ENCODE measurements at regions not wholly inside any gene's neighbourhood (a gene's known extent, or its start where the extent isn't known, plus 50 kb on each side); places are given as distances from the start of the nearest gene placed in this dataset.
"Not testable (repeated sequence)": the region's sequence is repeated elsewhere in the genome, so short reads cannot be mapped to it uniquely, and the experiment has no call there.

DNA sequence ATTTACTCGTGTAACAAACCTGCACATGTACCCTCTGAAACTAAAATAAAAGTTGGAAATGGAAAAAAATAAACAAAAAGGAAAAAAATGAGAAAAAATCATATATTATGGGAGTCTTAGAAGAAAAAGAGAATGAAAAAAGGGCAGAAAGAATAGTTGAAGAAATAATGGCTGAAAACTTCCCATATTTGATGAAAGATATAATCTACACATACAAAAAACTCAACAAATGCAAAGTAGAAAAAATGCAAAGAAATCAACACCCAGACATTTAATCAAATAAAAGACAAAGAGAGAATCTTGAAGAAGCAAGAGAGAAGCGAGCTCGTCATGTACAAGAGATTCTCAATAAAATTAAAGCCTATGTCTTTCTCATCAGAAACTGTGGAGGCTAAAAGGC, 73.8 kb downstream of the SLC25A46 start:
- H3K27ac ChIP-seq, result no peak overlapping the region
- TF ChIP-seq, protein P1, sequence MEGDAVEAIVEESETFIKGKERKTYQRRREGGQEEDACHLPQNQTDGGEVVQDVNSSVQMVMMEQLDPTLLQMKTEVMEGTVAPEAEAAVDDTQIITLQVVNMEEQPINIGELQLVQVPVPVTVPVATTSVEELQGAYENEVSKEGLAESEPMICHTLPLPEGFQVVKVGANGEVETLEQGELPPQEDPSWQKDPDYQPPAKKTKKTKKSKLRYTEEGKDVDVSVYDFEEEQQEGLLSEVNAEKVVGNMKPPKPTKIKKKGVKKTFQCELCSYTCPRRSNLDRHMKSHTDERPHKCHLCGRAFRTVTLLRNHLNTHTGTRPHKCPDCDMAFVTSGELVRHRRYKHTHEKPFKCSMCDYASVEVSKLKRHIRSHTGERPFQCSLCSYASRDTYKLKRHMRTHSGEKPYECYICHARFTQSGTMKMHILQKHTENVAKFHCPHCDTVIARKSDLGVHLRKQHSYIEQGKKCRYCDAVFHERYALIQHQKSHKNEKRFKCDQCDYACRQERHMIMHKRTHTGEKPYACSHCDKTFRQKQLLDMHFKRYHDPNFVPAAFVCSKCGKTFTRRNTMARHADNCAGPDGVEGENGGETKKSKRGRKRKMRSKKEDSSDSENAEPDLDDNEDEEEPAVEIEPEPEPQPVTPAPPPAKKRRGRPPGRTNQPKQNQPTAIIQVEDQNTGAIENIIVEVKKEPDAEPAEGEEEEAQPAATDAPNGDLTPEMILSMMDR (IDR thresholded peaks at IDR 0.05; ENCODE audit: low read depth, low read length), result no peak
- no peak overlapping the region for H3K4me3 ChIP-seq (ENCODE audit: low read depth, low read length)
- no peaks in the 10 kb centered on the region for H3K27me3 ChIP-seq (ENCODE audit: insufficient read depth, low read depth, severe bottlenecking)
- no peaks in the 10 kb centered on the region for H3K36me3 ChIP-seq
- H3K9me3 ChIP-seq (ENCODE audit: severe bottlenecking), result no peaks in the 10 kb centered on the region
- no peak for DNase-seq

DNA sequence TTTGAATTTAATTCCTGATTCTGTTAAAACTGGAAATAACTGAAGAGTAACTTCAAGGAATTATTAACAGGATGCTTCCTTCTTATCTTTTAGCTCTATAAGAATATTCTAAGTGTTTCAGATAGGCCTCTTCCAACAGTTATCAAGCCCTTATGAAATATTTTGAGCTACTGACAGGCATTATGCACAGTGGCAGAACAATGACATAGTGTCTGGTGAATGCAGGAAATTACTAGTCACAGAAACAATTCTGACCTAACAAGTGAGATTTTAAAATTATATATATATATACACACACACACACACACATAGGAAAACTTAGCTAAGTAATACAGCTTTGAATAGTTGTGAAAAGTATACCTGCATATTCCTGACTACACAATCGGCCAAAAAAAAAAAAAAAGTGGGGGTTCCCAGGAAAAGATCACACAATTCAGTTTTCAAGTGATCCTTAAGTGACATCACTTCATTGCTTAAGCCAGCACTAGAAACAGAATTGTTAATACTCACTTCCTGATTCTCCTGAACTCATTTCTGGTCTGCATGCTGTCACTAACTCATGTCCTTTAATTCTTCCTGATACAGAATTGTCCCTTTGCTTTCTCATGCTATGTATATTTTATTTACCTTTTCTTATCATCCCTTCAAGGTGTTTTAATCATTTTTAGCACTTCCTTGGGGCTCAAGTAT, 77.3 kb downstream of the SLC25A46 start:
- Histone ChIP-seq H3K27me3 (ENCODE audit: insufficient read depth, low read depth, severe bottlenecking) (no peaks in the 10 kb centered on the region), H3K36me3 (no peaks in the 10 kb centered on the region), H3K27ac (no peak overlapping the region), H3K9me3 (ENCODE audit: severe bottlenecking) (no peaks in the 10 kb centered on the region), H3K4me3 (ENCODE audit: low read depth, low read length) (no peak overlapping the region)
- DNase-seq, result no peak
- TF ChIP-seq, protein P1 (IDR thresholded peaks at IDR 0.05; ENCODE audit: low read depth, low read length), result no peak

DNA sequence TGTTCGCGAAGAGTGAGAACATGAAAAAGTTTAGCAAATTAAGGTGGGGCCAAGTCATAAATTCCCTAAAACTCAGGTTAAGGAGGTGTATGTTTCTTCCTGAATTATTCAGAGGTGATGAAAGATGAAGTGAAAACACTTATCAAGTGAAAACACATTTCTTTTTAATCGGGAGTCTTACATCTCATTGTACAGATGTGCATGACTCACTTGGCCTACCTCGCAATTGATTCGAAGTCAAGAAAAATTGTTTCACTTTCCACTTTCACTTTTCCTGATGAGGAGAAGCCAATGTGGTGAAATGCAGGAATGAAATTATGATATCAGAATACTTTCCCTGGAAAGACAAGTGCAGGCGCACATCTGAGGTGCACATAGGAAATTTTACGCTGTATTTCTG, 78.7 kb downstream of the SLC25A46 start:
- no peaks in the 10 kb centered on the region for H3K9me3 ChIP-seq (ENCODE audit: severe bottlenecking)
- H3K27ac ChIP-seq, result no peak overlapping the region
- no peaks in the 10 kb centered on the region for H3K27me3 ChIP-seq (ENCODE audit: insufficient read depth, low read depth, severe bottlenecking)
- H3K36me3 ChIP-seq, result no peaks in the 10 kb centered on the region
- no peak overlapping the region for H3K4me3 ChIP-seq (ENCODE audit: low read depth, low read length)
- no peak for DNase-seq
- TF ChIP-seq, protein P1 (IDR thresholded peaks at IDR 0.05; ENCODE audit: low read depth, low read length), result no peak

DNA sequence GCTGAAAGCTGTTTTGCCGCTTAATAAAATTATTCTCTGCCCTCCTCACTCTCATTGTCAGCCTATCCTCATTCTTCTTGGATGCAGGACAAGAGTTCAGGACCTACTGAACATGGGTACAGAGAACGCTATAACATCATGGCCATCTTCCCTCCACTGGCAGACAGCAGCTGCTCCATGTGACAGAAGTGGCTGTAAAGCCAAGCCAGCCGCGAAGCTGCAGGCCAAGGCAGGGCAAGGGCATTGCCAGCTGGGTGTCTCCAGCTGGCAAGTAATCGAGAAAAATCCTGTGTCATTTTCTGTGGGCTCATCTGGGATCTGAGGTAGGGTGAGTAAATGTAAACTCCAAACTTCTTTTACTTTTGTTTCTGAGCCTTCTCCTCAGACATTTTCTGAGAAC, 84.8 kb downstream of the SLC25A46 start:
- TF ChIP-seq, protein P1 (IDR thresholded peaks at IDR 0.05; ENCODE audit: low read depth, low read length), result no peak
- no peaks in the 10 kb centered on the region for H3K36me3 ChIP-seq
- H3K27me3 ChIP-seq (ENCODE audit: insufficient read depth, low read depth, severe bottlenecking), result no peaks in the 10 kb centered on the region
- no peak overlapping the region for H3K27ac ChIP-seq
- no peak overlapping the region for H3K4me3 ChIP-seq (ENCODE audit: low read depth, low read length)
- DNase-seq, result no peak
- H3K9me3 ChIP-seq (ENCODE audit: severe bottlenecking), result peaks cover 6% of the 10 kb centered on the region

DNA sequence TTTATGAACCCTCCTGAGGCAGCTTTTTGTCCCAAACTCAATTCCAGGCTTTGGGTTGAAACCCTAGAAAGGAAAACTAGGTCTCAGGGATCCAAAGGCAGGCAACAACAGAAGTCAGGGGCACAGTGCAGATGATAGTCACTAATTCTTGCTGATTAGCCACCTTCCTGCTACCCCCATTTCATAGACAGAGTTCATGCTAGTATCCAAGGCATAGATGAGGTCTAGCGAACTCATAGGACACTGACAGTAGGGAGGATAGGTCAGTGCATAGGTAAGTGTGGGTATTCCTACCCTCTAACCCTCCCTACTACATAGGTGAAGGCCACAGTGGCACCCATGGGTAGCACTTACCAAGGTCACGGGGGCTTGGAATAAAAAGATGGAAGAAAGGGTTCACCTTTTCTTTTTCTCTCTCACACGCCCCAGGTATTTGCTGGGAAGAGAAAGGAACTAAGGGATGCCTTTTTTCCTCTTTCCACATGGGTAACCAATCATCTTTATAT, 86.2 kb downstream of the SLC25A46 start:
- DNase-seq, result no peak
- no peak overlapping the region for H3K27ac ChIP-seq
- peaks cover 6% of the 10 kb centered on the region for H3K9me3 ChIP-seq (ENCODE audit: severe bottlenecking)
- H3K4me3 ChIP-seq (ENCODE audit: low read depth, low read length), result no peak overlapping the region
- TF ChIP-seq, protein P1 (IDR thresholded peaks at IDR 0.05; ENCODE audit: low read depth, low read length), result no peak
- H3K36me3 ChIP-seq, result no peaks in the 10 kb centered on the region
- no peaks in the 10 kb centered on the region for H3K27me3 ChIP-seq (ENCODE audit: insufficient read depth, low read depth, severe bottlenecking)

DNA sequence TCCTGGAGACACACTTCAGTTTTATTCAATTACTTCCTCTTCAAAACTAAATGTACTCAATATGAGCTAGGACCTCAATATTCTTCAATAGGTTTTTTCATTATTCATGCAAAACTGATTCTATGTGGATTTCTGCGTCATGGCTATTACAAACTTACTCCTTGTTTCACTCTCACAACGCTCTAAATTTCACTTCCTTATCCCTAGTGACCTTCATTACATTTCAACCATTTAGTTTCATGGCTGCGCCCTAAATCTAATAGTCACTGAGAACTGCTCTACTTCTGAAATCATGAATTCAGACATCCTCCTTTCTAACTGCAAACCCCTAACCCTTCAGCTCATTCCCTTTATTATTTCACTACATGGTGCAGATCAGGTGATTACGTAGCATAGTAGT, 93.9 kb downstream of the SLC25A46 start:
- Histone ChIP-seq H3K36me3 (no peaks in the 10 kb centered on the region), H3K27ac (no peak overlapping the region), H3K4me3 (ENCODE audit: low read depth, low read length) (no peak overlapping the region), H3K9me3 (ENCODE audit: severe bottlenecking) (no peaks in the 10 kb centered on the region), H3K27me3 (ENCODE audit: insufficient read depth, low read depth, severe bottlenecking) (no peaks in the 10 kb centered on the region)
- TF ChIP-seq, protein P1 (IDR thresholded peaks at IDR 0.05; ENCODE audit: low read depth, low read length), result no peak
- DNase-seq, result no peak

DNA sequence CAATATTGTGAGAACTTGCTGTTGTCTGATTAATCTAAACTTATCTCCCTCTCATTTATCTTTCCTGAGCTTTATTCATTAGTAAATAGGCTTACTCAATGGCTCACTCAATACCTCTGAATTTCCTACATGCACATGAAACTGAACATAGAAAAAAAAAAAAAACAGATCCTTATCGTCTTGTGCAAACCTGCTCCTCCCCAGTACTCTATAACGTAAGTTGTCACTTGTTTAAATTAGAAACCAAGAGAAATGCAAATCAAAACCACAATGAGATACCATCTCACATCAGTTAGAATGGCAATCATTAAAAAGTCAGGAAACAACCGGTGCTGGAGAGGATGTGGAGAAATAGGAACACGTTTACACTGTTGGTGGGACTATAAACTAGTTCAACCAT, 96.1 kb downstream of the SLC25A46 start:
- H3K4me3 ChIP-seq (ENCODE audit: low read depth, low read length); H3K9me3 ChIP-seq (ENCODE audit: severe bottlenecking); H3K27ac ChIP-seq; H3K36me3 ChIP-seq; DNase-seq; H3K27me3 ChIP-seq (ENCODE audit: insufficient read depth, low read depth, severe bottlenecking): not testable (repeated sequence)
